TTC549 (cell line): ENCODE measurements at regions not wholly inside any gene's neighbourhood (a gene's known extent, or its start where the extent isn't known, plus 50 kb on each side); places are given as distances from the start of the nearest gene placed in this dataset.
"Not testable (repeated sequence)": the region's sequence is repeated elsewhere in the genome, so short reads cannot be mapped to it uniquely, and the experiment has no call there.

ENCODE experiments used
- FAIRE-seq: peaks from 2 replicates; lab custom pipeline; 2012; peaks lifted over from hg19 to GRCh38; lab: Jason Lieb, UNC

DNA sequence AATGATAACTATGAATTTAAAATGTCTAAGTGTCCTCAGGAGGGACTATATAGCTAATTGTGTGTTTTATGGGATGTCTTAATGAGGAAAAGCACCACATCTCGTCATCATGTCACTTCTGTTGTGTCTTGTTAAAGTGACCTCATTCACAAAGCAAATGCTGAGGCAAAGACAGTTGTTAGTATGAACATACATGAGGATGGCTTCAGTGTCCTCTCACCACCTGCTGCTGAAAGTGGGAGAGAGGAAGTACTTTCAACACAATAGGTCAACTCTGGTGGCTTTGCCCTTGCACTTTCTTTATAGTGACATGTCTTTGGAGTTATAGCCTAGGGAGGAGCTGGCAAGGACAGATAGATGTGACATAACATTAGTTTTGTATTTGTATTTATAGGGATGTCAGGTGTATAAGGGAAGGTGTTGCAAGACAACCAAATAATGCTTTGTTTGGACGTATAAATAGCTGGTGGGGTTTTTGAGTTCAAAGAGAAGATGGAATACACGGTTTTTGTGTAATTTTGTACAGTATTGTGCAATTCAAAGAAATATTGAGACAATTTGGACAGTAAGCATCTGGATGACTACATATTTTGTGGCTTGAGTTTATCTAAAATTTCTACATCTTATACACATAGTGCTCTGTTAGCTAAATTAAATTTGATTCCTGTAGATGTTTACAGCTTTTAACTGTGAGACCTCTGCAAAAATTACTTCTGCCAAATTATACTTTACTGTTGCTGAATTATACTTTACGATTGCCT is 131.7 kb upstream of the ATP2B1 start:
- no peak for FAIRE-seq

DNA sequence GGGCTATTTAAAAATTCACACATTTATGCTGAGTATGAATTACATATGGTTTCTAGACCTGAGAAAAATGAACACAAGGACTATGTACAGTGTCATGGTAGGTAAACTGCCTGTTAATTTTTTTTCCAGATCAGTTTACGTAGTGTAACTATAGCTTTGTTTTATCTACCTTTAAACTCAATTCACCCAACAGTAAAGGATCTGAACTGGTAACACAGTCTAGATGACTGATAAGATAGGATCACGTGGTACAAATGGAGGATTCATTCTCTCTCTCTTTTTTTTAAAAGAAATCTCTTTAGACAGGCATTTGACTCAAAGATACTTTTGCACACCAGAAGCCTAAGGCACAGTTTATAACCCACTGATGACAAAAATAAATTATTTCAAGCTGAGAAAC is 130.8 kb upstream of the ATP2B1 start:
- no peak for FAIRE-seq

DNA sequence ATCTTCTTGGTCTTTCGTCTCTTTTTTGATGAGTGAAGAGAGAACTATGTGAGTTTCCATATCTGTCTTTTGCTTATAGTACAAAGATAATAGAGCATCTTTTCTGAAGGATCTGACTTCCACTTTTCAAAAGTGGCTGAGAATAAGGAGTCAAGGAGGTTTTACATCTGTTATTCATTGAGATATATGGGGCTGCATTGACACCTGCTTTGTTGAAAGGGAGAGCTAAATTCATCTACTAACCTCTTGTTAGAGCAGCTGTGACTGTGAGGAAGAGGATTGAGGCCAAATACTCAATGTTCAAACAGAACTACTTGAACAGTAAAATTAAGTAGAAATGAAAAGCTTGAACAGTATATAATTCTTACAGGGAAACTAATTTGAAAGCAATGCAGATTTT is 130.2 kb upstream of the ATP2B1 start:
- FAIRE-seq: no peak

DNA sequence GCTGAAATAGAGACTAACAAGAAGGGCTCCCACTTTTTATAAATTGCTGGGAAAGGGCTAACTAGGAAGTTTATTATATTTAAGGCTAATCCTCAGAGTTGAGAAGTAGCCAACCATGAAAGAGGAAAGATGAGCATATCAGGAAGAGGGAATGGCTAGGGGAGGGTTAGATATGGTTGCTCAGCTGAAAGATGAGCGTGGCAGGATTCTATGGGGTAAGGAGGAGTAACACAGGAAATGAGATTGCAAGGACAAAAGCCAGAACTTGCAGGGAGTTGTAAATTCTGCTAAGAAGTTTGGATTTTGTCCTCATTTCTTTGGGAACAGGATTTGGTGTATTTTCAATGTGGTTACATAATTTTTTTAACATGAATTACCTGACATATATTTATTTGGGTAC is 127.4 kb upstream of the ATP2B1 start:
- no peak for FAIRE-seq

DNA sequence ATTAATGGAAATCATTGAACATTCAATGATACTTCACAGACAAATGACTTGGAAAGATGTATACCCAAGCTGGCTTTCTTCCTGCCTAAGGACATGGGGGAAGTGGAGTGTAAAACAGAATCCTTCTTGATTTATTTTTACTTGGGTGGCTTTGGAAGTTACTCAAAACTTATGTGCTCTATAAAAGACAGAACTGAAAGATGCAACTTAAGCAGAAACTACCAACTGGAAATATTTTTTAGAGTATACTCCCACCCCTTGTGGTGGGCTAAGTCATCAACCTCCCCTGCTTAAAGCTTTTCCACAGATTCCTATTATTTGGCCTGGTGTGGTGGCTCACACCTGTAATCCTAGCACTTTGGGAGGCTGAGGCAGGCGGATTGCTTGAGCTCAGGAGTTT is 126.0 kb upstream of the ATP2B1 start:
- no peak for FAIRE-seq

DNA sequence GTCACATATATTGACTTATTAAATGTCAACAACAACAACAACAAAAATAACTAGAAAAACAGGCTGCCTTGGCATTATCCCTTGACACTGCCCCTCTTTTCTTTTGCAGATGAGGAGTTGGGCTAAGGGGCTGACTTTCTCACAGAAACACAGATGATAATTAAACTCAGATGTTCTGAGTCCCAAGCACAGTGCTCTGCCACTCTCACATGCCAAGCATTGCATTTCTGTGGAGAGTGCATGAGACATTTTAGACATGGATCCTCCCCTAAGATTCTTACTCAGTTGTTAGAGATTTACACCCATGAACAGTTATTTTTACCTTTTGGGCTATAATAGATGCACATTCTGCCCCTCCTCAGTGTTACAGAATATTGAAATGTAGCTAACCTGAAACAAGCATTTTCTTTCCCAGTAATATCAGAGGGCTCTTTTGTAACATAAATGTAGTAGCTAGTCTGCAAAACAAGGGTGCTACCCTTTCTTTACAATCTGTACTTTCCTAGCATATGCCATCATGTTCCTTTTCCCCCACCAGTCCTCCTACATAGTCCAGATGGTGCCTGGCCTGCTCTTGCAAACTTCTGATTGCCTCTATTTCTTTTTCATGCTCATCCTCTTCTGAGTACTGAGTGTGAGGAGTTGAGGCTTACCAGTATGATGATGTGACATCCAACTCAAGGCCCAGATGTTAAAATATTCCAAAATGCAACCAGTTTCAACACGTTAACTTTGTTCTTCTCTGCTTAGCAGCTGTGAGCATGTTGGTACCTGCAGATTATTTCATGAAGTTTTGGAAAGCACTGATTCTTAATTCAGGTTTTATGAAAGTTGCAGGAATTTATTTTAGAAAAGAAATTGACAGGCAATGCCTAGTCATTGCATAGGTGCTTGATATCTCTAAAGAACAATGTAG is 125.0 kb upstream of the ATP2B1 start:
- no peak for FAIRE-seq

DNA sequence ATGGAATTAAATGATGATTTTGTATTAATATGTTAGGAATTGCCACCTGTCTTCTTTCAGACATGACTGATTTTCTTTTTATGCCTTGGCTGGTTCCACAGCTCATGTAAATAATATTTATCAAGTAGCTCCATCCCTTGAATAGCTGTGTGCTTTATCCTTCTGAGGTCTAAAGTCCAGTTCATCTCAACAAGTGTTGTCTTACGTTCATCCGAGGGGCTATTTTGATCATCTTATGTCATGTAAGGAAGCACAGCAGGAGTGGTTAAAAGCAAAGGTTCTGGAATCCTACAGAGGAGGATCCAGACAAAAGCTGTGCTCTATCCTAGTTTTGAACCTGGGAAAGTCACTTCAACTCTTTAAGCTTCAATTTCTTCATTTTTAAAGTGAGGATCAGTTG is 123.7 kb upstream of the ATP2B1 start:
- FAIRE-seq: no peak

DNA sequence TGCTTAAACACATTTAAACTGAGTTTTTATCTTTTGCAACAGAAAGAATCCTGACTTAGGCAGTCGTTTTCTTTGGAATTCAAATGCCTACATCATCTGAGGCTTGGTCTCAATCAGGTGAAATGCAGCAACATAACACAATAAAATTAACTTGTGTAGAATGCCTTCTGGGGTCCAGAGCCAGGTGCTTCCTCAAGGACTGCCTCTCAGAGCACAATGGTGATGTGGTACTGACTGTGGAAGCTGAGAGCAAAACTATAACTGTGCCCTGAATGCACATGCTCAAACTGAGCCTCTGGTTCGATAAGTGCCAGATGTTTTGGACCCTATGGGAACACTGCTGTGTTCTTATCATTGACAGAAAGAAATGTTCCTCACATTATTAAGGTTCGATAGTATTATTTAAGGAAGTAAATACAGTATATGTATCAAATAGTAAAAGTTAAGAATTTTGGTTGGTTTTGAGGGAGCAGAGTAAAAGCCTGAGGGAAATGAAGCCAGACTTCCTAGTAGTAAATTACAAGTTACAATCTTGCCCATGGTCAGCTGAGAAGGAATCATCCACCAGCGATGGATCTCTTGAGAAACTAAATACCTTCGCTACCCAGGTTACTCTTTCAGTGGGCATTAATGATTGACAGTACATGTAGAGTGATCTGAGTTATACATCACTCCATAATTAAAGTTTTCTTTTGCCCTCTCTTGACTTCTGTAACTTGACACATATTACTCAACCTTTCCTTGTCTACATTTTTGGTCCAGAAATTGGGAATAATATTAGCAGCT is 122.9 kb upstream of the ATP2B1 start:
- FAIRE-seq: no peak

DNA sequence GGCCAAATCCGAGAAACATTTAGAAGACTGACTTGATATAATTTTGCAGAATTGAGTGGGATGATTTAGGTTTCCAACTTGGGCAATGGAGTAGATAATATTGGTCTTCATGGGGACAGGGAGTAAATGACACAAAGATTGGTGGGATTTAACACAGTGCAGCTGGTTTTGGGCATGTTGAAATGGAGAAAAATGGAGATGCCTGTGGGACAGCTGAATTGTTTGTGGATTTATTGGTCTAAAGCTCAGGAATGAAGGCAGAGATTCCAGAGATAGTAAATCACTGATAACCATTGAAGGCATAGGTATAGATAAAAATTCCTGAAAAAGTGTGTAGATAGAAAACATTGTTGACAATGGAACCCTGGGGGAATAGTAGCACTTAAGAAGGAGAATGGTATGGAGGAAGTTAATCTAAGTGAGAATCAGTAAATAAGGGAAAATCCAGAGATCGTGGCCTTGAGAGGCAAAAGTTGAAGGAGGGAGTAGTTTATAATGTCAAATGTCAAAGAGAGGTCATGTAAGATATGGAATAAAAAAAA is 120.9 kb upstream of the ATP2B1 start:
- FAIRE-seq: no peak

DNA sequence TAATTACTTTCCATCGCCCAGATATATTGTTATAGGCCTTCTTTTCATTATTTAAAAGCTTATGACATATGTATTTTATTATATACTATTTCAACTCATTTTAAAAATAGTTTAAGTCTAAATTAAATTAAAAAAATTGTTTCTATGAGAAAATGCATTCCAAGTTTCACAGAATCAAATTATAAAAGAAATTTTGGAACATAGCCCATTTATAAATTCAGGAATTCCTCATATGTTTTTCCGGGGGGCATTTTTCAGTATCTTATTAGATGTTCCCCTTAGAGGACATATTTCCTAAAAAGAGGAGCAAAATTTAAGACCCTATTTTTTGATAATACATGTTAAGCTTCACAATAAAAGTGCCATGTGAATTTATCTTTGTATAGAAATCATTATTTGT is 119.9 kb upstream of the ATP2B1 start:
- FAIRE-seq: no peak

DNA sequence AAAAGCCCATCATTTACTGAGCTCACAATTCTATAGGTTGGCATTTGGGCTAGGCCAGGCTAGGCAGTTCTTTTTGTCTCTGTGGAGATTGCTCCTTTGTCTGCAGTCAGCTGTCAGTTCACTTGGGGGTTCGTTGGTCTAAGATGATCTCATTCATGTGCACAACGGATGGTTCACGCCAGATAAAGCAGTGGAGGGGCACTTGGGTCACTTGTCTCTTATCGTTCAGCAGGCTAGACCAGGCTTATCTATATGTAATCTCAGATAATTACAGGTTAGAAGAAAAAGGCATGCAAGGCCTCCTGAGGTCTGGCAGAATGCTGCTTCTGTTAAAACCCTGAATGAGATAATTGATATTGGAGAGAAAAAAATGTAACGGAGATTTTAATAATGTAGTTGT is 119.0 kb upstream of the ATP2B1 start:
- FAIRE-seq: no peak

DNA sequence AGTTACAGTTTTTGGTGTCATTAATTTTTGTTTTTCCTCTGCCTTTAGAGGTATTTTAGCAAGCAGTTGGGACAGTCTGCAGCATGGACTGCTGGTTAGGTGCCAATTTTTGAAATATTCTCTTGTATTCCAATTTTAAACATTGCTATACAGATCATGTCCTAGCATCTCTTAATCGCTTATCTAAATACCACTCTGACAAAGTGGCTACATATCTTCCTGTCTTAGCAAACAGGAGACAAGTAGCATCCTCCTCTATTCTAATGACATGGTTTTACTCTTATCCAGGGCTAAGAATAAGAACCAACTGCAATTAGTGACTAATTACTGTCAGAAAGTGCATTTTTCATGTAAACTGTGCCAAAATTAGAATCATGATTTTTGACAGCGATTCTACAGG is 117.8 kb upstream of the ATP2B1 start:
- no peak for FAIRE-seq

DNA sequence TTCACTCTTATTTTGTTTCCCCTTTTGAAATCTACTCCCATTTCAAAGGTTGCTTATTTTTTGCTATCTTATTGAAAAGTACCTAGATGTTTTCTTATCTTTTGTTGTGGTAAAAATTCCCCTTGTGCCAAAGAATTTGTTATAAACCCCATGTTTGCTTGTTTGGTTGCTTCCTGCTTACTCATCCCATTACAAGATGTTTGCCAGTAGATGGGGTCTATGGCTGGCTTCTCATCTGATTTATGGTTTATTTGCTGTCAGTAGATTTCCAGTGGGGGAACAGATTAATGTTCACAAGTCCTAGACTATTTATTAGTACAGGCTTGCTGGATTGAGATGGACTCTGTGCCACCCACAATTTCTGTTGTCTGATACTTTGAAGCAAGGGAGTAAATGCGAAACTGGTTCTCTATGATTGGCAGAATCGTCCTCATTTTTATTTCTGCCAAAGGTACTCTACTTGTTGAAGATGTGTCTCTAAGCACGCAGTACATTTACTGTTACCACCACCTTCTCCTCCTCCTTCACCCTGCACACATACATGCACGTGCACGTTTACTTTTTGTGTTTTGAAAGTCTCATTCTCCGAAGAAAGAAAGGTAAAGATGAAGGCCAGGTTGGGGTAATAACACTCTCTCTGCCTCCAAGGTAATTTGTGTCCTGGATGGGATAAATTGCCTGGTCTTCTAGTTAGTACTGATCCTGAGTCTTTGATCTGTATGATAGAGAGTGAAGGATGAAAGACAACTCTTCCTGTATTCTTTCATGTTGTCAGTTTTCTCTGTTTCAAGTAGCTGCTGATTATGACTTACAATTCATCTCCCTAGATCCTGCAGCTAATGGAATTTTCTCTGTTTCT is 117.2 kb upstream of the ATP2B1 start:
- FAIRE-seq: no peak

DNA sequence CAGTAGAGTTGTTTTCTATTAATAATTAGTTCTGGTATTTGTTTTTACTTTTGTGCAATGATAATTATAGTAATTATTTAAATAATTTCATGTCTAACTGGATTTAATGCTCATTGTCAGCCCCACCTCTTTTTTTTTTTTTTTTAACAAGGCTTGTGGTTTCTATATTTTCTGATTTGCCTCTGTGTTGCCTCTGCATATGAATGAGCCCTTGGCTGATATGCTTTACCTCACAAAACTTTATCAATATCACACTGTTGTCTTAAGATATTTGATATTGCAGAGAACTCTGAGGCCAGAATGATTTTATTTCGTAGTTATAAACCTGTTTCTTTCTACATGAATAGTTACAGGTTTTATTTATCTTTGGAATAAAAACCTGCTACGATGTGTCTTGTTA is 116.2 kb upstream of the ATP2B1 start:
- FAIRE-seq: no peak

DNA sequence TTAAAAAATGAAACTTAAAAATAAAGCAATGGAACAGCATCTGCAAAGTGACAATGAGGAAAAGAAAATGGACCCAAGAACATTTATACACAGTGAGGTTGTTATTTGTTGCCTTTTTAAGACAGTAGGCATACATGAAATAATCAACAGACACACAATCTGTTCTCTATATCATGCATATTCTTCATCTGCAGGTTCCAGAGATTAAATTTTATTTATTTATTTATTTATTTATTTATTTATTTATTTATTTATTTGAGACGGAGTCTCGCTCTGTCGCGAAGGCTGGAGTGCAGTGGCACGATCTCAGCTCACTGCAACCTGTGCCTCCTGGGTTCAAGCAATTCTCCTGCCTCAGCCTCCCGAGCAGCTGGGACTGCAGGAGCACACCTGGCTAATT is 114.4 kb upstream of the ATP2B1 start:
- not testable (repeated sequence) for FAIRE-seq

DNA sequence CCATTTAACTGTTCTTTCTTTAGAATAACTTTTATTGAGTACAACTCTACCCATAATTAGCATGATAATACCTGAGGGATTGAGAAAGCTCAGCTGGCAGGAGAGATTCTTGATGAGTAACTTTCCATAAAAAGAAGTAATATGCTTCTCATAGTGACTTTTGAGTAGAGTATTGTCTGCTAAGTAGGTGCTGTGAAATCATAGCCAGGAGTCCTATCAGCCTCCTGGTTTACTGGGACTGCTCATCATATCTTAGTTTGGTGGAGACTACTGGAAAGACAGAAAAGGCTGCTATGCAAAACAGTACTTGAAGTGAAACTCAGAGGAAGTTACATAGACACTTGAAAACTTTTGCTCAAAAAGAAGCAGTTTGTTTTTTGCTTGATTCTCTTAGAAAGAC is 113.3 kb upstream of the ATP2B1 start:
- FAIRE-seq: no peak

DNA sequence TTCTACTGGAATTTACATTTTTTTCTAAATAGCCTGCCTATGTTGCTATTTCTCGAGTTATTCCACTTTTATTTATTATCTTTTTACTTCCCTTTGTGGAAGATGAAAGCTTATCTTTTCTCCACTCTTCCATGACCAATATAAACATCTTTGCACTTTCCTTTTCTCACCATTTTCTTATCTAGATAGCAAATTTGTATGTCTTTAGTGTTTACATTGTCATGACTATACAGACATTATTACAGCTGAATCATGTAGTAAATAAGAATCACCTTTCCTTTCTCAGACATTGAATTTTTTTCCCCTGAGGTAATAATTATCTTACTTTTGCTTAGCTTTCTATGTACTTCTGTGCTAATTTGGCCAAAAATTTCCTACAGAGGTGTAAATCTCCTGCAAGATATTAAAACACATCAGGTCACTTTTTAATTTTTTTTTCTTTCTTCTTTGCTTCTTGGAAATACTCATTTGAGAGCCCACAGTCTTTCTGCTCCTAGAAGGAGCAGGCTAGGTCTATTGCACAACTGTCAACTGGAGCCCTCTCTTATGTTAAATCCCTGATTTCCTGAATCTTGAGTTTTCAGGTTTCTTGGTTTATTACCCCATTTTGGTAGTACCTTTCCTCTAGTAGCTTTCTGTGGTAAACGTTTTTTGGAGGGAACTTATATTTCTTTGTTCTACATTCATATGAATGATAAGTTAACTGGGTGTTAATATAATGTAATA is 109.0 kb upstream of the ATP2B1 start:
- FAIRE-seq: no peak

DNA sequence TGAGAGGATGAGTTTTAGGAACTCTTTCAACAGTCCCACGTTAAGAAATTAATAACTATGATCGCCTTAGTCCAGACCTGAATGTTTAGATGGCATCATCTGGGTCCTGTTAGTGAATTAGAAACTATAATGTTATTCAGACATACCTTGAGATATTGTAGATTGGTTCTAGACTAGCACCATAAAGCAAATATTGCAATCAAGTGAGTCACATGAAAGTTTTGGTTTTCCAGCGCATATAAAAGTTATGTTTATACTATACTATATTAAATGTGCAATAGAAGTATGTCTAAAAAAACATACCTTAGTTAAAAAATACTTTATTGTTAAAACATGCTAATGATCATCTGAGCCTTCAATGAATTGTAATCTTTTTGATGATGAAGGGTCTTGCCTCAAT is 106.6 kb upstream of the ATP2B1 start:
- FAIRE-seq: no peak

DNA sequence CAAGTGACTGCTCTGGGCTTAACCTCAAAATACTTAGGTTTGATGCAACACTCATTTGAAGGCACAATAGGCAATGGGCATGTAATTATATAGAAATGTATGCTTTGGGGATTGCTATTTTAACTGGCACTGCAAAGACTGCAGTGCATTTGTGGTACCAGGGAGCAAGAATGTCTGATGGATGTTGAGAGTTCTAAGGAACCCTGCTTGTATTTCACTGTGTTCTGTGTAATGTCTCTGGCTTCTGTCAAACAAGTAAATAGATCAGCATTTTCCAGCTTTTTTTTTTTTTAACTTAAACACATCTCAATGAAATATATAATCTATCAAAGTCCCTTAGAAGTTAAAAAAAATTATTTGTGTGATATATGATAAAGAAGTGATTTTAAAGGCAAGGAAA is 94.8 kb upstream of the ATP2B1 start:
- FAIRE-seq: no peak

DNA sequence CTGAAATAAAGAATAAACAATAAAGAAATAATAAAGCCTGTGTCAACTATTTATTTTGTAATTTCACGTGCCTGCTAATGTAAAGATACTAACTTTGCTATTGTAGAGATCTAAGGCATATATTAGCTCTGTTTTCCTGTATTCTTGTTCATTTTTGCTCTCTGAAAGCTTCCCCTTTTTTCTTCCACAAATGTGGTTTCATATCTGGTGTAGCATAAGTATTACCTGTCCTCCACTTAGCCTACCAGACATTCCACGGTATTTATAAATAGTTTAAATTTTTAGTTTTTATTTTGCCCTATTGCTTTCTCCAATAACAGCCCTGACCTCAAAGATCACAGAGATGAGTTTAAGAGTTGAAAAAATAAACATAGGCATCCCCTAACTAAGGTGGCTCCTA is 92.6 kb upstream of the ATP2B1 start:
- no peak for FAIRE-seq

DNA sequence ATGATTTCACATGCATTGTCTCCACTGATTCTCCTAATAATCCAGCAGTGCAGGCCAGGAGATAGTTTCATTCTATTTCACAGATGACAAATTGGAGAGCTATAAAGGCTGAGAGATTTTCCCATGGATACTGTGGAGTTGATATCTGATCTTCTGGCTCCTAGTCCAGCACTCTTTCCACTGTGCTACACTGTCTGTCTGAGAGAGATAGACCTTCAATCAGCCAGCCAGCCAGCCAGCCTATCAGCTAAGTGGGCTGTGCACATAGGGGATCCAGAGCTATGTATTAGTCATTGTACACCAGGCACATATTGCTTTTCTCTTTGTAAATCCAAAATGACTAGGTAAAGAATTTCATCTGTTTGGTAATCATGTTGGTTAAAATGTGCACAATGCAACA is 91.8 kb upstream of the ATP2B1 start:
- no peak for FAIRE-seq
